ENCODE measurements at regions not wholly inside any gene's neighbourhood (a gene's known extent, or its start where the extent isn't known, plus 50 kb on each side); places are given as distances from the start of the nearest gene placed in this dataset.

DNA sequence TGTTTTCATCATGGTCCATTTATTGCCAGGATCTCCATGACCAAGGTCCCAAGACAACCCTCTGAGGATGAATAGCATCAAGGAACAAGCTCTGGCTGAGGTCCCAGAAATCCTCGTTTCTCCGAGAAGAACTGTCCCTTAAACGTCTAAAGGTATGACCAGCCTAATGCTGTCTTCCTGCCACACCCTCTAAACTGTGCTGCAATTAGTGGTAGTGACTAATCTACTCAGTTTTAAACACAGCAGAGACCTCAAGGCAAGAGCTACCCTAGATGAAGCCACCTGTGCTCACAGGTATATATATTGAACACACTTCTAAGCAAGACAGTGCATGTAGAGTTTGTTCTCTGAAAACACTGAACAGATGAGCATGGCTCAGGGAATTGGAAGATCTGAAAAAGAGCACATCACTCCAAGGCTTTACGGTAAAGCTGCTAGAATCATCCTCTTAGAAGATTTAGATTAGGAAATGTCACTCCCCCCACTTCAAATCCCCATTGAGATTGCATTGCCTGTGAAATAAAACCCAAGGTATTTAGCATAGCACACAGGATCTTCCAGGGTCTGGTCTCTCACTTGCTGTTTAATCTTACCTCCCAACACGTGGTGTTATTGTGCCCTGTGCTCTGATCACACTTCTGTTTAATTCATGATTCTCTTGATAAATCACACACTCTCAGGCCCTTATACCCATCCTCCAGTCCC, 173.9 kb upstream of the VCX3A start:
- TF ChIP-seq POLR2A (IDR thresholded peaks at IDR 0.05; ENCODE audit: low read depth, low read length) (no peak), POLR2AphosphoS5 (IDR thresholded peaks at IDR 0.05; ENCODE audit: low read depth, low read length) (no peak), TAF1 (IDR thresholded peaks at IDR 0.05; ENCODE audit: low read depth, low read length) (no peak), POU2F2 (IDR thresholded peaks at IDR 0.05; ENCODE audit: low read depth, low read length) (no peak), SPI1 (IDR thresholded peaks at IDR 0.05; ENCODE audit: low read depth, low read length) (no peak), PAX5 (IDR thresholded peaks at IDR 0.05; ENCODE audit: insufficient read depth, low read length, severe bottlenecking) (no peak)

Data from GM12891 (cell line).